GM18870 (cell line): ENCODE measurements at regions not wholly inside any gene's neighbourhood (a gene's known extent, or its start where the extent isn't known, plus 50 kb on each side); places are given as distances from the start of the nearest gene placed in this dataset.

Experiments used
- ATAC-seq: cut with Tn5 transposase; IDR thresholded peaks from one replicate; pipeline ENCODE4 v1.9.1; 2021; ENCODE audit warnings: moderate library complexity; ENCODE audit not compliant: unreplicated experiment

DNA sequence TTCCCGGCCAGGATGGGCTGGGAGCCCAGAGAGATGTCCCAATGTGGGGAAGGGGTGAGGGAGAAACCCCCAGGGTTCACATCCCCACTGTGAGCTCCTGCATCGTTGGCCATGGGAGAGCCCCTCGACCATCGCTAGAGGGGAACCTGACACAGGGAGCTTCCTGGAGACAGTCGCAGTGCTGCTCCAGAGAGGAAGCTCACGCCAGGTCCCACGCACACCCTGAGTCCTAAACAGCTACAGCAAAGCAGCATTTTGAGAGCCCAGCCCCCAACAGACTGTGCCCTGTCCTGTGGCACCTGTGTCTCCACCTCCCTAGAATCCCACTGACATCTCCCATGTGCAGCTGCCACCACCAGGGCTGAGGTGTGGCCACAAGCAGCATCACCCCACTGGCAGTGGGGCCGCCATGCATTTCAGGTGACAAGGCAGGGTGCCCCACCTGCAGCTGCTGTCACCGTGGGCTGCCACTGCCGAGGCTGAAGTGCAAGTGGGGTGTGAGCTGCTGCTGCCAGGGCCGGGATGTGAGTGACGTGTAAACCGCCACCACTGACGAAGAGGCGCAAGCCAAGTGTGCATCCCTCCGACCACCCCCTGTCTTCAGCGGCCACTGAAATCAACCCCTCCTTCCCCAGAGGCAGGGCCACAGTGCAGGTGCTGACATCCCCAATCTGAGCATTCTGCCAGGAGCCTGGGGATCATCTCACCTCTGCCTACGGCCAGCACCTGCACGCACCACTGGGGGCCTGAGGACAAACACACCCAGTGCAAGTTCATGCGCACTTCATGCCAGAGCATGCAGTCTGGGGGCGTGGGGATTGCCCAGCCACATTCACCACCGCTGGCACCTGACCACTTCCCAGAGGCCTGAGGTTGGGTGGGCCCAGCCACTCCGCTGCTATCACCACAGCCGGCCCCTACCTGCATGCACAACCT is 467.7 kb upstream of the SALL3 start:
- no peak for ATAC-seq

DNA sequence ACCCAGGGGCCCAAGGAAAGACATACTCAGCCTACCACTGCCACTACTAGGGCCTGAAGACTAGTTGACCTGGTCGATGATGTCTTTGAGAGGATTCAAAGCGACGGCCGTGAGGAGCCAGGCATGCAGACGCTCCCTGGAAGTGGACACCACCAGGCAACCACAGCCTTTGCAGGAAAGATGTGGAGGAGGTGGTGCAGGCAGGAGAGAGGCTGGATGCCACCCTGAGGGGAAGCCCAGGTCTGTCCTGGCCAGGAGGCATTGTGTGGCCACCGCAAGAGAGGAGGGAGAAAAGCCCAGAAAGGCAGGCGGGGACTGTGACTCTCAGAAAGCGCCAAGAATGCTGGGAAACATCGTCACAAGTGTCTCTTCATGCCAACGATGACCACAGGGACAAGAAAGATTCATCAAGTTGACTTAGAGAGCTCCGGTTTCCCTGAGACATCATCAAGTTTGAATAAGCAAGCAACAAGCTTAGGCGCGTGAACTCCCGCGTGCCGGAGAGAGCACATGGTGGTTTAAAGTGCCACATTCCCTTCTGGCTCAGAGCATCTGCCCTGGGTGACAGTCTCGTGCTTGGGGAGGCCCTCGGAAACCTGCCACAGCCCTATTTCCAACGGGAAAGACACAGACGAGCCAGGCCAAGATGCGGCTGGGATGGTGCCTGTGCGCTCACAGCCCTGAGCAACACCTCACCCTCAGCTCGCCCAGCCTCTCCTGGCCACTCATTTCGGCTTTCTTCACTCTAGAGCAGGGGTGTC is 464.5 kb upstream of the SALL3 start:
- no peak for ATAC-seq

DNA sequence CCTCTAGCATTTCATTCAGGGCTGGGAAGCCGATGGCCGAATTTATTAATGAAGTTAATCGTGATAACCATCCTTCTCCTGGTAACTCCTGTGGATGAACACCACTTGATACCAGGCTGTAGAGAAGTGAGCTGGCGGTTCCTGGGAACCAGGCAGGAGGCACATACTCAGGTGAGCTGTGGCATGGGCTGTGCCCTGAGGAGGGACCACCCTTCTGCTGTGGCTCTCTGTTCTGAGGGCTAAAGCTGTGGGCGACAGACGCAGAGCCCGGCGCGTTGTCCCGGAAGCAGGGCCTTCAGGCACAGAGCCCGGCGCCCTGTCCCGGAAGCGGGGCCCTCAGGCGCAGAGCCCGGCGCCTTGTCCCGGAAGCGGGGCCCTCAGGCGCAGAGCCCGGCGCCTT is 462.3 kb upstream of the SALL3 start:
- ATAC-seq, result no peak

DNA sequence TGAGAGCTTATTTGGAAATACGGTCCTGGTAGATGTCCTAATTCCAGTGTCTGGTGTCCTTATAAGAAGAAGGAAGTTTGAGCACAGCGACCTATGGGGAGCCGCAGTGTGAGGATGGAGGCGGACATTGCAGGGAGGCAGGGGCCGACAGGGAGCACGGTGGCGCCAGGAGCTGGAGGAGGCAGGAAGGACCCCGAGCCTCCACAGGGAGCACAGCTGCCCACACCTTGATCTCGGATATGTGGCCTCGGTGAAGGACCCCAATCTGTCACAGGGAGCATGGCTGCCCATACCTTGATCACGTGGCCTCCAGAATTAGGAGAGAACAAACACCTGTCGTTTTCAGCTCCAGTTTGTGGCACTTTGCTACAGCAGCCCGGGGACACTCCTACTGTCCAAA is 461.6 kb upstream of the SALL3 start:
- ATAC-seq, result no peak

DNA sequence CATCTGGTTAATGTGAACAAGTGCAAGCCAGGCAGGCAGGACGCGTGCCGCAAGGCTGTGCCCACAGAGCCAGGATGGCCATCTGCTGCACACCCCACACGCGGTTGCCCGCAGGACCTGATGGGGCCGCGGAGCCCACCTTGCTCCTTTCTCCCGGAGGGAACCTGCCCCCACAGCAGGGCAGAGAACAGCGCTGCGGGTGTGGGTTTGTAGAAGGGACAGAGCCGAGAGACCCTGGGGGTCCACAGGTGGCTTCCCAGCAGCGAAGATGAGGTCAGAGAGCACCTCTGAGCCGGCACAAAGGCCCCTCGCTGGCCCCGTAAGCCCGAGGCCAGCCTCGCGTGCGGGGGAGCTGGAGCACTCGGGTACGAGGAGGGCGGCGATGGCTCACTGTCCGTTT is 460.8 kb upstream of the SALL3 start:
- no peak for ATAC-seq

DNA sequence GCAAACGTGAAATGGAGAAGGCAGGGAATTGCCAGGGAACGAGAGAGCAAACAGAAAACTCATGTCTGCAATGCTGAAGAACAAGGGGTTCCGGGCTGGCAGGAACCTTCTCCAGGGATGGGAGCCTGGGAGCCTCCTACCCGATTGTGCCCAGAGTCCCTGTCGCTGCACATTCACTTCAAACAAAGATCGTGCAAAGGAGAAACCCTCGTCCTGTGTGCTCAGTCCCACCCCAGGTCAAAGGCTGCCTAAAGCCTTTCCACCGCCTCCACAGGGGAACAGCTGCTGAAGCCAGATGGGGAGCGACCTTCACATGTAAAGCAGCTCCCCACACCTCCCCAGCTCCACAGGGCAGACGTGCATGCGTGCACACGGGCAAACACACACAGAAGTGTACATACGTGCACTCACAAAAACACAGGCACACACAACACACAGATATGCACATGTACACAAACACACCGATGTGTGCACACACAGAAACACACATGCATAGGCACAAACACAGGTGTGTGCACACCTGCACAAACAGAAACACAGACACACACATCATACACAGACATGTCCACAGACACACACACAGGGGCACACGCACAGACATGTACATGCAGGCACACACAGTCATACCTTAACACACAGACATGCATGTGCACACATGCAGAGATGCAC is 460.1 kb upstream of the SALL3 start:
- ATAC-seq, result no peak

DNA sequence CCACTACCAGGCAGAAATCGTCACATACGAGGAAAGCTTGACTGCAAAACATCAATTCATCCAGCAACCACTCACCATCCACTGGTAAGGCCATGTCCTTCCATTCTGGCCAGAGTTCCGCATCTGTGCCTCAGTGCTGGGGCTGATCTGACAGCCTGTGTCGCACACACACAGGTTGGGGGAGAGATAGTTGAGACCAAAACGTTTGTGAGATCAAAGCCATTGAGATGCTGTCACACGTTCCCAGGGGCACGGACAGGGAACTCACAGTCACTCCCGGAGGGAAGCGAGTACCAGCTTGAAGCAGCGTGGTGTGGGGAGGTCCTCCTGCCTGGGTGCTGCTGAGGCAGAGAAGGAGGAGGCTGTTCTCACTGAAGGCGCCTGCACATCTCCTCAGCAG is 458.5 kb upstream of the SALL3 start:
- no peak for ATAC-seq

DNA sequence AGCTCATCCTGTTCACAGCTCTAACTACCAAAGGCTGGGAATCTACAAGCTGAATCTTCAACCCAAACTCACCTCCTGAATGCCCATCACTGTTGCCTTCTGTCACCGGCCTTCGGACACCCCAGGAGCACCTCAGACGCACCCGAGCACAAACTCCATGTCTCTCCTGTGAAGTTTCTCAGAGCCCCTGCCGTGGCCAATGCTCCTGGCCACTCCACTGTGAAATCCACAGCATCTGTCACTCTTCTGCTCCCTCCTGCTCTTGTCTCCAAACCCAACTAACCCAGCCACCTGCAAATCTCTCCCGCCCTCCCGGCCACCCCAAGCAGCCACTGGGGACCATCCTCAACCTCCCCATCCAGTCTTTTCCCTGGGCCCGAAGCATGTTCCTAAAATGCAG is 457.9 kb upstream of the SALL3 start:
- no peak for ATAC-seq

DNA sequence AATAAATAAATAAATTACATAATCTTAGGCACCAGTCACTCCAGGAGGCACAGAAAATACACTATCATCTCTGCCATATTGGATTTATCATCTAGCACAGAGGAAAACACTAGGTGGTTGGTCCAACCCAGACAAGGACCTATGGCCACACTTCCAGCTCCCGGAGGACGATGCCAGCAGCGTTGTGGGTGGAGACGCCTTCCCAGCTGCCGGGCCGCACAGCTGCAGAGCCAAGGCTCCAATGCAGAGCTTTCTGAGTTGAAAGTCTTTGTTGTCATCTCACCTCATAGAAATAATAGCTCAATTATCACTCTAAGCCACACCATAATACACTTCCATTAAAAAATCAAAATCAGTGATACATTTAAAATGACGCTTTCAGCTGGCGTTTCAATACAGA is 457.1 kb upstream of the SALL3 start:
- no peak for ATAC-seq

DNA sequence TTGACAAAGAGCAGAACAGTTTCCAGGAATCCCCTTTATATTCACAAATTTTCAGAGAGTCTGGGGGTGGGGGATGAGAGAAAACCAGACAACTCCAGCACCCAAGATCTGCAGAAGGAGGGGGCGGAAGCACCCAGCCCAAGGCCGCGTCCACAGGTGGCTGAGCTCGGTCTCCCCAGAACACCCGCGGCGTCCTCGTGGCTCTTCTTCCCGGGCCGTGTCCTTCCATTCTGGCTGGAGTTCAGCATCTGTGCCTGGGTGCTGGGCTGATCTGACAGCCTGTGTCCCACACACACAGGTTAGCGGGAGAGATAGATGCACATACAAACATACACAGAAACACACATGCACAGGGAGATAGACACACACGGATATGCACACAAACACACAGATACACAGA is 455.8 kb upstream of the SALL3 start:
- no peak for ATAC-seq

DNA sequence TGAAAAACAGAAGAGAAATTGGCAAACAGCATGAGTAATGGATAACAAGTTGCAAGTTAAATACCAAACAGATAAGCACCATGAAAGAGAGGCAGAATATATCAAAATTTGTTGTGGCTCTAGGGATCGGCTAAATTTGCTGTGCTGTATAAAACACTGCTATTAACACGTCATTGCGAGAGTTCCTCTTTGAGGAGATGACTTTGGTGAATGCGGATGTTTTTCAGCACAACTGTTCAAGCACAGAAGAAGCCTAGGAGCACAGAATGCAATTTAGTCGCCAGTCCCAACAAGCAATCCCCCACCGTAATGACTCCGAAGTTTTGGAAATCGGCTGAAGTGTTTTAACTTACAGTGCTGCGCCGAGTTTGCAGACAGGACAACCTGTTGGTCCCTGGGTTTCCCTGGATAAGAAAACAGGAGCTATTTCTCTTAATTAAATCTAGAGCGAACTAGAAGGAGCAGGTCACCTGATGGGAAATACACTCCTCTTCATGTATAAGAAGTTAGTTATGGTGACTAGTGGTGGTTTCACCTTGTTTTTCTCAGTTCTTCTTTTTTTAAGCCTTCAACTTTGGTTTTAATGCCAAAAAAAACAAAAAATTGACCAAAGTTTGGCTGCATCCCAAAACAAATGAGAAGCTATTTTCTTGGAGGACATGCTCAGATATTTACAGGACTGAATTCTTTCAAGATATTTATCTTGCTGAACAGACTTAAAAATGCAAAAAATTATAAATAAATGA is 454.1 kb upstream of the SALL3 start:
- no peak for ATAC-seq

DNA sequence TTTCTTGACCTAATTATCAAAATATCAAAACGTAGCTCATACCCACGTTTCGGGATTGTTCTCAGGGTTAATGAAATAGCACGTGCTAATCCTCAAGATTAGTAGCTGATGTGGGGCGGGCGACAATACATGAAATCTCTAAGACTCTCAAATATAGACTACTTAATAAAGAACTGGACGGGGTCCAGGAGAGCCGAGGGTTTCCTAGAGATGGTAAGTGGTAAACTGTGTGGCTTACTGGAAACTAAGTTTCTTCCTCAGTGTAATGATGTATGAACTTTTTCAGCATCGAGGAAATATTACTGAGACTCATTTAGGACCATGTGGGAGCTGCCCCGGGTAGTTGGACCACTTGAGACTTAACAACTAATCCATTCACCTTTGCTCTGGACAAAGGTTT is 453.3 kb upstream of the SALL3 start:
- no peak for ATAC-seq

DNA sequence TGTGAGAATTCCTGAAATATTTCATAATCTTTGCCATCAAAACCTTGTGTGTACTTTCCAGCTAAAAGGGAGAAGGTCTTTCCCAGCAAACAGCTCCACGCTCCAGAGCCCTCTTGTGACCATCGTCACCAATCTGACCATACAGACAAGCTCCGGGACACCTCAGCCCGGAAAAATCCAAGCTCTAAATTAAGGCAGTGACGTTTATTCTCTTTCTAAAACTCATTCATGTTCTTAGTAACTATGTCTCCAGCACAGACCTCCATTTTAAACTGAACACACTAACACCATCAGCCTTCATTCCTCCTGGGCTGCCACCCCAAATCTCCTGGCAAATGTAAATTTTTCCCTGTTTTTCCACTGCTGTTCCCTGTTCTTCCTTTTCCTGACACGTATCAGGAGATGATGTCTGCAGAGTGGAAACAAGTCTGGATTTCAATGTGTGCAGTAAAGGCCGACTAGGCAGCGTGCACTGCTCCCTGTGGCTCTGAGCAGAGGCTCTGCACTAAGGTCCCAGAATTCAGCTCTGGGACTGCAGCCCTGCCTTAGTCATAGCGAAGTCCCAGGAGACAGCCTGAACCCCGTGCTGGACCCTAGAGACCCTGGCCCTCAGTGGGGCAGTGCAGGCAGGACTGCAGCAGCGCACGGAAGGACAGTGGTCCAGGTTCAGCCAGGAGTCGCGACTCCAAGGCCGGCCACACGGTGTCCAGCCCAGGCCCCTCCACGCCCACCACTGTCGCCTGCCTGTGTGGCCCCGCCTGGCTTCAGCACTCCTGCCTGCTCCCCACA is 452.5 kb upstream of the SALL3 start:
- ATAC-seq, result no peak

DNA sequence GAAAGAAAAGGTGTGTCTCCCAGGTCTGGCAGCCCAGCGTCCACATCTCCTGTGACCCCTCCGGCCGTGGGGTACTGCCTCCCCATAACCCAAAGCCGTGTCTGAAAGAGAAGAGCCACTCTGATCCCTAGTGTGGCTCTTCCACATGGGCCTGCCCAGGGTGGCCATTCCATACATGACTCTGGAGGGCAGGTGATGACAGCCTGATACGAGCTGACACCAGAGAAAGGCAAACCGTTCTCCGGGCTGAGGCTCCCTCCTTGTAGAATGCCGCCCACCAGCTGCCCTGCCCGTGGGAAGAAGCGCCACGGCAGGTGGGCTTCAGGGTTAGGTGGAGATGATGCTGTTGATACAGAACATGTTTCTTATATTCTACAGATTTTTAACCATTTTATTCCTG is 451.6 kb upstream of the SALL3 start:
- ATAC-seq, result no peak

DNA sequence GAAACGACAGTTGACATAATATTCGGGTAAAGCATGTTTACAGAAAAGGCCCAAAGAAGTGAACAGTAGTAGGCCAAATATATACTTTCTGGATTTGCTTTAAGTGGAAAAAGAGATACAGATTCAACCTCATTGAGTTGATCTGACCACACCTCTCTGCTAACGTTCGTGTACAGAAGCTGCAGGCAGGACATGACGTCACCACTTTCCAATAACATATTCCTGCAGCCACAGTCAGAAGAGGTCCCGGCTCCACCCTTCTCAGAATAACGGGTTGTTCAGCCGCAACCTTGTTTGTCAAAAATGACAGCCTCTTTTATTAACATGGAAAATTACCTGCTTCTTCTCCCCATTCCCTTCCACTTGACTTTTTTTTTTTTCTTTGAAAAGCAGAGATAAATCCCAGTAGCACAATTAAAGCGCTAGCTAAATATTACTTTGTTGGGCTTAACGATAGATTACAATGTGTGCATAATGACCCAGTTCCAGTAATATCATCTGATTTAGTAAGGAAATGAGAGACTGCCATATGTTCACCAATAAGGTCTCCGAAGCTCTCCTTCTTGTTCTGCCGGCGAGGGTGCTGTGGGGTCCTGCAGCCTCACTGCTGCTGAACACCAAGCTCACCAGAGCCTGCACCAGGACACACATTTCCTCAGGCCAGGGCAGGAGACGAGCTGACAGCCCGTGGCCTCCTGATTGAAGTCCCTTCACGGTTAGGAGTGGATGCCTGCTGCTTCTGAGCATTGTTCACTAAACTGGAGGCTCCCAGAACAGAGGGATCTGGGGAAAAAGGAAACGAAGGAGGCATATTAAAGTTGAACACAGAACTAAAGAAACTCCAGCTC is 451.0 kb upstream of the SALL3 start:
- ATAC-seq, result no peak

DNA sequence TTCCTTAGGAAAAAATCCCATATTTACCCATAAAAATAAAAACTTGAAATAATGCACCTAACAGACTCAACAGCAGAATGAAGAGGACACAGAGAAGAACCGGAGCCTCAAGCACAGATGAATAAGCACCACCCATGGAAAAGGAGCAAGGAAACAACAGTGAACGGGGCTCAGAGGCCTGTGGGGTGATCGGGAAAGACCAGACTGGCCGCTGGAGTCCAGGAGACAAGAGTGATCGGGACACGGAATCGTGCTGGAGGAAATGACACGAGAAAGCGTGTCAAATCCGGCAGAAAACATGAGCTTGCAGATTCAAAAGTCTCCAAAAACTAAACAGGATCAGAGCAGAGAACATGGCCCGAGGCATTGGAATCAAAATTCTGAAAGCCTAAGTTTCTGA is 448.0 kb upstream of the SALL3 start:
- ATAC-seq, result no peak

DNA sequence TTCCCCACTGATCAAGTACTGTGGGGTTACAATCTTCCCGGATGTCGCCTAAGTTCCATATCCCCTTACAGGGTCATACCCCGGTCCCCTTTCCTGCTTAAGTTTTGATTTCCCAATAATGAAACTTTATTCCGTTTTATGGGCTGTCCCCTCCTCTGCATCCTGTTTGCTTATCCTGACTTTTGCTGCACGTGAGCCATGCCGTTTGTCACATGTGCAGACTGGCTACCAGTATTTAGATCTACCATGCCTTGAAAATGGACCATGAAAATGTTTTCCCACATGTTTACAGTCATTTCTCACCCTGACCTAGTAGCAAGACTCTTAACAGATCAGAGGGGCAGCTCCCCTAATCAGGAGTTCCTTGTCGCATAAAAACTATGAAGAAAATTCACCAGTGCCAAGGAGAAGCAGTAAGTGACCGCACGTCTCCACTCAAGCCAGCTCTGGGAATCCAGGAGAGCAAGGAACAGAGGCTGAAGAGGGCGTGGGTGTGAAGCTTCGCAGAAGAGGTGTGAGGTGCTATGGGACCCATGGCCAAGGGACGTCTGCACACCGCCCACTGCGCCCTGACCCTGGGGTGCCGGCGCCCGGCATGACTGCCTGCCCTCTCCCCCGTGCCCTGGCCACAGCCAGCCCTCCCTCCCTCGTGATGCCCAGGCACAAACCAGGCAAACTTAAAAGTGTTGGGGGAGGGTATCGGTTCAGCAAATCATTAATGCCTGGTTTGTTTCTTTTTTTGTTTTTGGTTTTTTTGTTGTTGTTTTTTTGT is 440.8 kb upstream of the SALL3 start:
- no peak for ATAC-seq

DNA sequence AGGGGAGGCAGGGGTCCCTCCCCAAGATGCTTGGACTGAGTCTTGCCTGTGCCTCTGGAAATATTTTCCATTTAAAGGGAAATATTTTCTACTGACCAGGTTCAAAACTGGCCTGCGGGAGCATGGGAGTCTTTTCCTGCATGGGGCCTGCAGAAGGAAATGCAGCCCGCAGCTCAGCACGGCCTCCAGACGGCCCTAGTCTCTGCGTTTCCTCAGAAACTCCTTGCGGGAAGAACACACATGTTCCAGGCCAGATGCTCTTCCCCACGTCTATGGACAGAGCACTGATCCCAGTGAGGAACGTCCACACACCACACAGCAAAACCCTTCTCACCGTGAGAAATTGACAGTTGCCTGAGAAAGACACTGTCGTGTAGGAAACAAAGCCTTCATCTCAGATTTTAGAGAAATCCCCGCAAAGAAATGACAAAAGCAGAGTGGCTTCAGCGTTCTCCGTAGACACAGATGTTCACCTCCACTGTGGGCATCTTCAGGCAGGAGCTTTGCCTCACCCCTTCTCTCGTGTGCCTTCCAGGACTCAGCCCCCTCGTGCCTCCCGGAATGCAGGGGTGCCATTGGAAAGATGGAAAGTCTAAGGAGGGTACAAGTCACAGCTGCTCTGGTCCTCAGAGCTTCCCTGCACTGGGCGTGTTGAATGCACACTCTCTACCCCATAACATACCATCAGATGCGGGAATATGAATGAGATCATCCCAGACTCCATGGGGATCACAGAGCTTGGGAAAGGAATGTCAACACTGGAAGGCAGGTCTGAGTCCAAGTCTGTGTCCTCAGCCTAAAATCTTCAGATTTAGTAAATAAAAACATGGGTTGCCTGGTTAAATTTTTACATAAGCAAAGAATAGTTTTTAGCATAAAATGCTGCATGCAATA is 438.7 kb upstream of the SALL3 start:
- no peak for ATAC-seq
